ENCODE measurements at regions not wholly inside any gene's neighbourhood (a gene's known extent, or its start where the extent isn't known, plus 50 kb on each side); places are given as distances from the start of the nearest gene placed in this dataset.

DNA sequence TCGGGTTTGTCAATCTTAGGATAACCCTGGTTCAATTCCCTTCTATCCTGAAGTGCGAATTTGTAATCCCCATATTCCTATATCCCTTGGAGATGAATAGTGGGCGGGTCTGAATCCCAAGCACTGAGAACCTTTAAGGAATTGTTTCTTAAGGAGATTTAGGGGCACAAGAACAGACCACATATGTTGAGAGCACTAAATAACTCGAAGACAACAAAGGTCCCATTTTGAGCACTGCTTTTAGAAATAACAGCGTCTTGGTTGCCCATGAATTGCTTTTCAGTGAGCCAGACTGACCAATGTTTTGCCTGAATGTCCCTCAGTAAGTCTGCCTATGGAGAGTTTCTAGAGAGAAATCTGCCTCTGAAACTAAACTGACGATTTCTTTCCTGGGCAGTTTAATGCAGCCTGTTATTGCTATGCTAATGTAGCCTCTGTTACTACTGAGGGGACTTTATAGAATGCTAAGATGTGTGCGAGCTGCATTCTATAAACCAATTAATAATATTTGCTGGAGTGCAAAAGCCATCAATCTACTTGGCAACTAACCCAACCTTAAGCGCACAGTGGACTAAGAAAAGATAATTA, 445.0 kb upstream of the DMAC1 start:
- Histone ChIP-seq H3K9me2 (replicated peaks; ENCODE audit: insufficient read depth, low read length) (no peaks in the 10 kb centered on the region), H3K4me2 (ENCODE audit: low read depth, low read length, poor library complexity, severe bottlenecking) (no peak overlapping the region), H3K27ac (ENCODE audit: low read length) (no peak overlapping the region), H2AFZ (ENCODE audit: low read length) (no peak overlapping the region), H3K9me3 (ENCODE audit: low read length) (no peaks in the 10 kb centered on the region; the same call in none of the 2 replicates), H3K4me3 (ENCODE audit: low read length) (no peak overlapping the region), H3K79me2 (ENCODE audit: low read length) (no peaks in the 10 kb centered on the region), H3K27me3 (ENCODE audit: low read length) (no peaks in the 10 kb centered on the region), H3K9ac (ENCODE audit: low read length) (no peak overlapping the region), H3K36me3 (ENCODE audit: insufficient read depth, low read length) (no peaks in the 10 kb centered on the region), H3K4me1 (ENCODE audit: low read length) (no peaks in the 10 kb centered on the region), H4K20me1 (ENCODE audit: insufficient read depth, low read depth, low read length) (no peaks in the 10 kb centered on the region)
- no peak for DNase-seq

DNA sequence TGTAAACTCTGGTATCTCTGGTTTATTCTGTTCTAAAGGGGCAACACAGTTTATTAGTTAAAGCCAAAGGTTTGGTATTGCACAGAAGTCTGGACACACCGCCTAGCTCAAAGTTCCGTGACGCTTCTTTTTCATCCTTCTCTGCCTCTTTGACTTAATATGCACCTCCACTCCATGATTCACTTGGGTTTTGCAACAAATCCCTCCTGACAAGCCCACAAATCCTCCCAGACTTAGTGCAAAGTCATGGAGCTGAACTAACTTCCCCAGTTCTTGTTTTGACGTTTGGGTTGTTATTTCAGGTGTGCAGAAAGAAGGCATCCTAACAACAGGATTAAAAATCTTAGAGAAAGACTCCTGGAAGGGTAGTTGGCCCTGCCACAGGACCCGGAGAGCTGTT, 441.6 kb upstream of the DMAC1 start:
- Histone ChIP-seq H3K27me3 (ENCODE audit: low read length) (no peaks in the 10 kb centered on the region), H3K79me2 (ENCODE audit: low read length) (no peaks in the 10 kb centered on the region), H4K20me1 (ENCODE audit: insufficient read depth, low read depth, low read length) (no peaks in the 10 kb centered on the region), H3K9me3 (ENCODE audit: low read length) (no peaks in the 10 kb centered on the region; the same call in none of the 2 replicates), H2AFZ (ENCODE audit: low read length) (no peak overlapping the region), H3K4me2 (ENCODE audit: low read depth, low read length, poor library complexity, severe bottlenecking) (no peak overlapping the region), H3K36me3 (ENCODE audit: insufficient read depth, low read length) (no peaks in the 10 kb centered on the region), H3K4me1 (ENCODE audit: low read length) (no peaks in the 10 kb centered on the region), H3K9me2 (replicated peaks; ENCODE audit: insufficient read depth, low read length) (no peaks in the 10 kb centered on the region), H3K27ac (ENCODE audit: low read length) (no peak overlapping the region), H3K4me3 (ENCODE audit: low read length) (no peak overlapping the region), H3K9ac (ENCODE audit: low read length) (no peak overlapping the region)
- no peak for DNase-seq

DNA sequence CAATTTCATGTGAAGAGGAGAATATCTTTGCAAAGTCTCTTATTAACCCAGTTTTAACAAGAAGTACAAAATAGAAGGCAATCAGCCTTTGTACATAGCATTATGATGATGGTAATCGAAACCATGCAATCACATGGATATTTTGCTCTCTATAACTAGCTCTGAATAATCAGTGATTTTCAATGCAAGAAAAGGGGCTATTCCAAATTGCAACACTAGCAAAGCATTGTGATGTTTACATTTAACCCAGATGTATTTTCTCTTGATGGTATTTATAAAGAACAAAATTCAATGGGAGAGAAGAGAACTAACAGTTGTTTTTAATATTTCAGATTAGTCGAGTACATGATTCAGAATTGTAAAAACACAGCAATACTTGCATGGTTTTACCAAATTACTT, 437.5 kb upstream of the DMAC1 start:
- Histone ChIP-seq H3K4me3 (ENCODE audit: low read length) (no peak overlapping the region), H3K4me2 (ENCODE audit: low read depth, low read length, poor library complexity, severe bottlenecking) (no peak overlapping the region), H3K9me2 (replicated peaks; ENCODE audit: insufficient read depth, low read length) (no peaks in the 10 kb centered on the region), H3K36me3 (ENCODE audit: insufficient read depth, low read length) (no peaks in the 10 kb centered on the region), H3K9me3 (ENCODE audit: low read length) (no peaks in the 10 kb centered on the region; the same call in 1 of the 2 replicates), H3K27ac (ENCODE audit: low read length) (no peak overlapping the region), H3K4me1 (ENCODE audit: low read length) (no peaks in the 10 kb centered on the region), H4K20me1 (ENCODE audit: insufficient read depth, low read depth, low read length) (no peaks in the 10 kb centered on the region), H3K27me3 (ENCODE audit: low read length) (no peaks in the 10 kb centered on the region), H3K9ac (ENCODE audit: low read length) (no peak overlapping the region), H2AFZ (ENCODE audit: low read length) (no peak overlapping the region), H3K79me2 (ENCODE audit: low read length) (no peaks in the 10 kb centered on the region)
- no peak for DNase-seq

DNA sequence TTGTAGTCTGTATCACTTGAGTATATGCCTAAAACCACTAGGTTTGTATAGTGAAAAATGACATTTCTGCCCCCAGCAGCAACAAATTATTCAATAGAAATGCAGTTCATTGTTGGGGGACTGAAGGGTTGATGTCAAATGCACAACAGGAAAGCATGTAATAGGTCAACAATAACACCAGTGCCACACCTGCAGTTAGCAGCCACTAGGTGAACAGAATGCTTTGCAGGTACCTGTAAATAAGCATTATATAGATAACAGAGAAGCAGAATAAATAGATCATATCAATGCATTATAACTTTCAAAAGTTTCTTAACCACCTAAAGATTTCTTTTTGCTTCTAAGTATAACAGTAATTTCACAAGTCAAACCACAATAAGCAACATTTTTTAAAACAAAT, 435.9 kb upstream of the DMAC1 start:
- no peaks in the 10 kb centered on the region for H3K36me3 ChIP-seq (ENCODE audit: insufficient read depth, low read length)
- H3K4me2 ChIP-seq (ENCODE audit: low read depth, low read length, poor library complexity, severe bottlenecking): no peak overlapping the region
- no peaks in the 10 kb centered on the region for H3K27me3 ChIP-seq (ENCODE audit: low read length)
- H3K9me3 ChIP-seq (ENCODE audit: low read length): no peaks in the 10 kb centered on the region; the same call in 1 of the 2 replicates
- H3K79me2 ChIP-seq (ENCODE audit: low read length): no peaks in the 10 kb centered on the region
- no peak overlapping the region for H2AFZ ChIP-seq (ENCODE audit: low read length)
- no peaks in the 10 kb centered on the region for H3K4me1 ChIP-seq (ENCODE audit: low read length)
- H4K20me1 ChIP-seq (ENCODE audit: insufficient read depth, low read depth, low read length): no peaks in the 10 kb centered on the region
- no peaks in the 10 kb centered on the region for H3K9me2 ChIP-seq (replicated peaks; ENCODE audit: insufficient read depth, low read length)
- no peak overlapping the region for H3K27ac ChIP-seq (ENCODE audit: low read length)
- H3K9ac ChIP-seq (ENCODE audit: low read length): no peak overlapping the region
- no peak for DNase-seq
- H3K4me3 ChIP-seq (ENCODE audit: low read length): no peak overlapping the region

DNA sequence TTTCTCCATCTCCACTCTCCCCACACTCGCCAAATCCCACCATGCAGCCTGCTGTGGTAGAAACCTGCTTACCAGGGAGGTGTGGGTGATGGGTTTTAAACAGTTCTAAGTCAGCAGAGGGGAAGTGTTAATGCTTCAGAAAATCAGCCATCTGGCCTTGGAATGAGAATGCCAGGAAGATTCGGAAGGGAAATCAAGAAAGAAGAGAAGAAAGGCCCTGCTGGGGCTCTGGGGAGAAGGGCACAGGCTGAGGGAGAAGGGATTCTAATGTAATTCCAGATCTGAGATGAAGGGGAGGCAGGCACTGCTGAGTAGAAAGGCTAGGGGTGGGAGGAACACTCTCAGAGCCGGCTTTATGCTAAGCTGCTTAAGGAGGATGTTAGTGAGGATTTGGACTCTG, 434.7 kb upstream of the DMAC1 start:
- H4K20me1 ChIP-seq (ENCODE audit: insufficient read depth, low read depth, low read length): no peaks in the 10 kb centered on the region
- H3K36me3 ChIP-seq (ENCODE audit: insufficient read depth, low read length): no peaks in the 10 kb centered on the region
- no peaks in the 10 kb centered on the region; the same call in 1 of the 2 replicates for H3K9me3 ChIP-seq (ENCODE audit: low read length)
- H3K4me2 ChIP-seq (ENCODE audit: low read depth, low read length, poor library complexity, severe bottlenecking): no peak overlapping the region
- H3K27ac ChIP-seq (ENCODE audit: low read length): no peak overlapping the region
- no peaks in the 10 kb centered on the region for H3K27me3 ChIP-seq (ENCODE audit: low read length)
- no peak overlapping the region for H2AFZ ChIP-seq (ENCODE audit: low read length)
- no peaks in the 10 kb centered on the region for H3K4me1 ChIP-seq (ENCODE audit: low read length)
- H3K9ac ChIP-seq (ENCODE audit: low read length): no peak overlapping the region
- H3K79me2 ChIP-seq (ENCODE audit: low read length): no peaks in the 10 kb centered on the region
- no peaks in the 10 kb centered on the region for H3K9me2 ChIP-seq (replicated peaks; ENCODE audit: insufficient read depth, low read length)
- no peak for DNase-seq
- no peak overlapping the region for H3K4me3 ChIP-seq (ENCODE audit: low read length)

DNA sequence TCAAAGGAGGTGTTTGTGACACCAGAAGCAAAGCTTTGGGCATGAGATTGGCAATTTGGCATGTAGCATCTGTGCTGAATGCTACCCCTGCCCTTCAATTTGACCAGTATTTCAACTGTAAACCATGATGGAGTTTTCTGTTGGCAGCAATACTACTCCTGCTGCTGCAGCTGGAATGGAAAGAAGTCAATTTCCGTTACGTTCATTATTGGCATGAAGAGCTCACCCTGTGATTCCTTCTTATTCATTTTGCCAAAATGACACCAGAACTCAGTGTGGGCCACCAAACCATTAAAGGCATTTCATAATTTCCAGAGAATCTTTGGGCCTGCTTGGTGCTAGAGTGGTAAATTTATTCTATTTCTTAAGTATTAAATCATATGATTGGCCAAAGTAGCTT, 433.1 kb upstream of the DMAC1 start:
- Histone ChIP-seq H3K27ac (ENCODE audit: low read length) (no peak overlapping the region), H3K4me2 (ENCODE audit: low read depth, low read length, poor library complexity, severe bottlenecking) (no peak overlapping the region), H3K27me3 (ENCODE audit: low read length) (no peaks in the 10 kb centered on the region), H3K79me2 (ENCODE audit: low read length) (no peaks in the 10 kb centered on the region), H2AFZ (ENCODE audit: low read length) (no peak overlapping the region), H4K20me1 (ENCODE audit: insufficient read depth, low read depth, low read length) (no peaks in the 10 kb centered on the region), H3K9me2 (replicated peaks; ENCODE audit: insufficient read depth, low read length) (no peaks in the 10 kb centered on the region), H3K9ac (ENCODE audit: low read length) (no peak overlapping the region), H3K36me3 (ENCODE audit: insufficient read depth, low read length) (no peaks in the 10 kb centered on the region), H3K9me3 (ENCODE audit: low read length) (peaks cover 4% of the 10 kb centered on the region; the same call in 1 of the 2 replicates), H3K4me1 (ENCODE audit: low read length) (no peaks in the 10 kb centered on the region), H3K4me3 (ENCODE audit: low read length) (no peak overlapping the region)
- no peak for DNase-seq

DNA sequence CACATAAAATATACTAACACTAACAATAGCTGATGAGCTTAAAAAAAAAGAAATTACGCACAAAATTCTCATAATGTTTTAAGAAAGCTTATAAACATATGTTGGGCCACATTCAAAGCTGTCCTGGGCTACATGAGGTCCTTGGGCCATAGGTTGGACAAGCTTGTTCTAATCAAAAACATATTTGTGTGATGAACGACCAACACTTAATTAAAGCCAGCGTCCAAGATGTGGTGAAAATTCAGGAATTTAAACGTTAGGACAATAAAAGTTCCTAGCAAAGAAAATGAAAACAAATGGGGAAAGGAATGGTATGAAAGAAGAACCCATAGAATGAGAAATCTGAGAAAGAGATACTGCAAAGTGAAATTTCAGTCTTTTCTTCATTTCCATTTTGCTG, 429.6 kb upstream of the DMAC1 start:
- peaks cover 5% of the 10 kb centered on the region; the same call in 1 of the 2 replicates for H3K9me3 ChIP-seq (ENCODE audit: low read length)
- no peak overlapping the region for H2AFZ ChIP-seq (ENCODE audit: low read length)

DNA sequence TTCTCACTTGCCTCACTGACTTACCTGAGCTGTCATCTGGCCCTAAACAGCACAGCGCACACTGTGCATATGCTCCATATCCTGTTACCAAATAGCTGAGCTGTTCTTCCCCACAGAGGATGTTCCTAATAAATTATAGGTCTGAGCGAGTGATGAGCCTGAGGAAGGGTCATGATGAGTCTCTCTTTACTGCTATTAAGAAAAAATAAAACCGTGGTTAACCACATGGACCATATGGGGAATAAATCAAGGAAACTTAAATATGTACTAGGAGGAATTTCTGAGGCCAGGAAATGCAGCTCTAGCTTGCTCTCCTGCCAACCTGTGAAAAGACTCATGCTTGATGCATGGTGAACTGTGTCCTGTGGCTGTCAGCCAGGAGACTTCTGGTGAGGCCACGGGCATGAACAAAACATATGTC, 424.8 kb upstream of the DMAC1 start:
- no peaks in the 10 kb centered on the region for H3K27me3 ChIP-seq (ENCODE audit: low read length)
- no peaks in the 10 kb centered on the region for H3K79me2 ChIP-seq (ENCODE audit: low read length)
- DNase-seq: no peak
- no peaks in the 10 kb centered on the region for H3K9me2 ChIP-seq (replicated peaks; ENCODE audit: insufficient read depth, low read length)
- no peaks in the 10 kb centered on the region for H4K20me1 ChIP-seq (ENCODE audit: insufficient read depth, low read depth, low read length)
- no peaks in the 10 kb centered on the region for H3K36me3 ChIP-seq (ENCODE audit: insufficient read depth, low read length)
- peaks cover 6% of the 10 kb centered on the region for H3K9me3 ChIP-seq (ENCODE audit: low read length)
- H3K4me3 ChIP-seq (ENCODE audit: low read length): no peak overlapping the region
- no peak overlapping the region for H3K27ac ChIP-seq (ENCODE audit: low read length)
- H3K4me1 ChIP-seq (ENCODE audit: low read length): peaks cover 11% of the 10 kb centered on the region
- H2AFZ ChIP-seq (ENCODE audit: low read length): no peak overlapping the region
- no peak overlapping the region for H3K4me2 ChIP-seq (ENCODE audit: low read depth, low read length, poor library complexity, severe bottlenecking)
- H3K9ac ChIP-seq (ENCODE audit: low read length): no peak overlapping the region

More for the DNA sequence above, 429.6 kb upstream of the DMAC1 start:
- no peak overlapping the region for H3K4me3 ChIP-seq (ENCODE audit: low read length)
- H3K27me3 ChIP-seq (ENCODE audit: low read length): no peaks in the 10 kb centered on the region
- H3K36me3 ChIP-seq (ENCODE audit: insufficient read depth, low read length): no peaks in the 10 kb centered on the region
- H3K27ac ChIP-seq (ENCODE audit: low read length): no peak overlapping the region
- peaks cover 11% of the 10 kb centered on the region for H3K4me1 ChIP-seq (ENCODE audit: low read length)
- no peak overlapping the region for H3K4me2 ChIP-seq (ENCODE audit: low read depth, low read length, poor library complexity, severe bottlenecking)
- no peak overlapping the region for H3K9ac ChIP-seq (ENCODE audit: low read length)
- DNase-seq: no peak
- H4K20me1 ChIP-seq (ENCODE audit: insufficient read depth, low read depth, low read length): no peaks in the 10 kb centered on the region
- H3K9me2 ChIP-seq (replicated peaks; ENCODE audit: insufficient read depth, low read length): no peaks in the 10 kb centered on the region
- H3K79me2 ChIP-seq (ENCODE audit: low read length): no peaks in the 10 kb centered on the region

Data from Karpas-422 (cell line).